ENCODE measurements at regions not wholly inside any gene's neighbourhood (a gene's known extent, or its start where the extent isn't known, plus 50 kb on each side); places are given as distances from the start of the nearest gene placed in this dataset.

GRCh38 chr20:11387189-11387754 is 530.4 kb upstream of the BTBD3 start:
- Histone ChIP-seq H3K27ac (ENCODE audit: low read depth, low read length, poor library complexity, severe bottlenecking) (no peak overlapping the region), H3K9me2 (ENCODE audit: insufficient read depth, low read length) (no peaks in the 10 kb centered on the region), H2AFZ (ENCODE audit: low read length) (no peak overlapping the region), H3K4me1 (ENCODE audit: insufficient read depth, low read length, poor library complexity, severe bottlenecking) (no peaks in the 10 kb centered on the region), H3K9me3 (ENCODE audit: low read length) (no peaks in the 10 kb centered on the region), H3K4me3 (ENCODE audit: low read depth, low read length, poor library complexity, severe bottlenecking) (no peak overlapping the region), H3K79me2 (ENCODE audit: insufficient read depth, low read depth, low read length) (no peaks in the 10 kb centered on the region), H4K20me1 (ENCODE audit: insufficient read depth, low read length) (no peaks in the 10 kb centered on the region), H3K4me2 (ENCODE audit: low read length) (no peak overlapping the region), H3K36me3 (ENCODE audit: insufficient read depth, low read length) (no peaks in the 10 kb centered on the region)
- CTCF ChIA-PET (ENCODE audit: unreplicated experiment), result no interaction called here
- POLR2A ChIA-PET, result no interaction called here
- intact Hi-C loops (cut with micrococcal nuclease; ENCODE audit: unreplicated experiment), result no loop called here
- no peak for TF ChIP-seq EZH2phosphoT487 (IDR thresholded peaks at IDR 0.05; ENCODE audit: borderline replicate concordance, low read depth, low read length)
- no peak for DNase-seq (ENCODE audit: low spot score)
- BruUV-seq (replicated peaks), result no TSS peak

- H3K4me1 ChIP-seq (ENCODE audit: insufficient read depth, low read length, poor library complexity, severe bottlenecking), result no peaks in the 10 kb centered on the region
- no peak overlapping the region for H3K4me2 ChIP-seq (ENCODE audit: low read length)
- no peak for DNase-seq (ENCODE audit: low spot score)
- no peak overlapping the region for H2AFZ ChIP-seq (ENCODE audit: low read length)
- no peaks in the 10 kb centered on the region for H4K20me1 ChIP-seq (ENCODE audit: insufficient read depth, low read length)
- no peaks in the 10 kb centered on the region for H3K9me2 ChIP-seq (ENCODE audit: insufficient read depth, low read length)
- no peaks in the 10 kb centered on the region for H3K9me3 ChIP-seq (ENCODE audit: low read length)
- intact Hi-C loops (cut with micrococcal nuclease; ENCODE audit: unreplicated experiment), result no loop called here
- H3K27ac ChIP-seq (ENCODE audit: low read depth, low read length, poor library complexity, severe bottlenecking), result no peak overlapping the region
- CTCF ChIA-PET (ENCODE audit: unreplicated experiment), result no interaction called here
- no peak overlapping the region for H3K4me3 ChIP-seq (ENCODE audit: low read depth, low read length, poor library complexity, severe bottlenecking)
- BruUV-seq (replicated peaks), result no TSS peak
- no peaks in the 10 kb centered on the region for H3K79me2 ChIP-seq (ENCODE audit: insufficient read depth, low read depth, low read length)
- no peaks in the 10 kb centered on the region for H3K36me3 ChIP-seq (ENCODE audit: insufficient read depth, low read length)
- TF ChIP-seq CTCF (conservative IDR thresholded peaks at IDR 0.05; ENCODE audit: low read length) (no peak), EZH2phosphoT487 (IDR thresholded peaks at IDR 0.05; ENCODE audit: borderline replicate concordance, low read depth, low read length) (no peak)
- POLR2A ChIA-PET, result no interaction called here
Observed at GRCh38 chr20:11389186-11389585, 528.5 kb upstream of the BTBD3 start.

GRCh38 chr20:11391591-11391990 is 526.1 kb upstream of the BTBD3 start:
- POLR2A ChIA-PET, result interaction anchor here (0.7 kb wide), 2 partner anchors 19 to 969 kb away, joined by 3 read pairs; no protein-coding TSS in a partner anchor
- Histone ChIP-seq H4K20me1 (ENCODE audit: insufficient read depth, low read length) (no peaks in the 10 kb centered on the region), H3K27ac (ENCODE audit: low read depth, low read length, poor library complexity, severe bottlenecking) (no peak overlapping the region), H3K9me2 (ENCODE audit: insufficient read depth, low read length) (no peaks in the 10 kb centered on the region), H2AFZ (ENCODE audit: low read length) (no peak overlapping the region), H3K4me2 (ENCODE audit: low read length) (no peak overlapping the region), H3K79me2 (ENCODE audit: insufficient read depth, low read depth, low read length) (no peaks in the 10 kb centered on the region), H3K36me3 (ENCODE audit: insufficient read depth, low read length) (no peaks in the 10 kb centered on the region), H3K4me1 (ENCODE audit: insufficient read depth, low read length, poor library complexity, severe bottlenecking) (no peaks in the 10 kb centered on the region), H3K4me3 (ENCODE audit: low read depth, low read length, poor library complexity, severe bottlenecking) (no peak overlapping the region), H3K9me3 (ENCODE audit: low read length) (no peaks in the 10 kb centered on the region)
- no TSS peak for BruUV-seq (replicated peaks)
- CTCF ChIA-PET (ENCODE audit: unreplicated experiment), result no interaction called here
- intact Hi-C loops (cut with micrococcal nuclease; ENCODE audit: unreplicated experiment), result no loop called here
- no peak for TF ChIP-seq EZH2phosphoT487 (IDR thresholded peaks at IDR 0.05; ENCODE audit: borderline replicate concordance, low read depth, low read length)
- TF ChIP-seq CTCF (conservative IDR thresholded peaks at IDR 0.05; ENCODE audit: low read length), result no peak
- DNase-seq (ENCODE audit: low spot score), result no peak
